H1 (cell line): ENCODE measurements at regions not wholly inside any gene's neighbourhood (a gene's known extent, or its start where the extent isn't known, plus 50 kb on each side); places are given as distances from the start of the nearest gene placed in this dataset.

ENCODE experiments used
- CBX8 ChIP-seq: fragments of 300-800, 300-1000 bp; sonication (generic); IDR thresholded peaks from 2 replicates; pipeline ENCODE4 v1.7.1; 2016; ENCODE audit warnings: low read depth, low read length, borderline replicate concordance
- CREB1 ChIP-seq: IDR thresholded peaks from 2 replicates; pipeline ENCODE4 v1.6.1; 2012; ENCODE audit warnings: inconsistent platforms
- MAFK ChIP-seq: IDR thresholded peaks from 2 replicates; pipeline ENCODE4 v1.6.1; 2012; ENCODE audit warnings: low read depth, mild to moderate bottlenecking, improper control_type of control experiment, low read length
- NRF1 ChIP-seq: IDR thresholded peaks from 2 replicates; pipeline ENCODE4 v1.6.1; 2011; ENCODE audit warnings: mild to moderate bottlenecking, low read depth, low read length, improper control_type of control experiment
- POLR2A ChIP-seq, 2 experiments: IDR thresholded peaks; 1 replicate in 1 of 2; 2 replicates in 1 of 2; pipeline ENCODE4 v1.6.1; 2011; ENCODE audit warnings: low read depth in 2 of 2, low read length in 2 of 2, mild to moderate bottlenecking in 2 of 2; ENCODE audit errors: control extremely low read depth in 1 of 2
- RNF2 ChIP-seq: fragments of 200-900, 300-1000 bp; sonication (generic); IDR thresholded peaks from 2 replicates; pipeline ENCODE4 v1.7.1; 2016; ENCODE audit warnings: borderline replicate concordance, low read depth, mild to moderate bottlenecking, antibody characterized with exemption, low read length; ENCODE audit not compliant: poor library complexity, severe bottlenecking; ENCODE audit errors: missing control alignments
- SP1 ChIP-seq: IDR thresholded peaks from 2 replicates; pipeline ENCODE4 v1.6.1; 2011; ENCODE audit warnings: low read depth, low read length
- TF ChIP-seq, protein P1 (sequence below): fragments of 300-600 bp; sonication (generic); IDR thresholded peaks from 2 replicates; pipeline ENCODE4 v1.7.1; 2012; ENCODE audit warnings: low read length, moderate library complexity, mild to moderate bottlenecking, inconsistent platforms; ENCODE audit not compliant: insufficient replicate concordance

DNA sequence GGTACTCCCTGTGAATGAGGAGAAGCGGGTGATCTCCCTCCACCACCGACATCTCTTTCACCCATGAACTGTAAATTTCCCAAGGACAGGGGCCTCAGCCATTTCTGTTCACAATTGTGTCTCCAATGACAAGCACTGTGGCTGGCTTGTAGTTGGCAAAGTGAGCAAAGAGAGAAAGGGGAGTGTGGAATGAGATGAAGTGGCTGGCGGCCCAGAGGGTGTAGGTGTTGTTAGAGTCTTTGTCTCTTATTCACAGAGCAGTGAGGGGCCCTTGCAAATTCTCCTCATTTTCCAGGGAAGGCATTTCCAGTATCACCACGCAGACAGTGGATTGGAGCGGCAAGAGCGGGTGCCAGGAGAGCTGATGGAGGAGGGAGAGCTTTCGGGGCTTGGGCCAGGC, 411.7 kb upstream of the EEF2KMT start (continued):
- TF ChIP-seq, protein P1, sequence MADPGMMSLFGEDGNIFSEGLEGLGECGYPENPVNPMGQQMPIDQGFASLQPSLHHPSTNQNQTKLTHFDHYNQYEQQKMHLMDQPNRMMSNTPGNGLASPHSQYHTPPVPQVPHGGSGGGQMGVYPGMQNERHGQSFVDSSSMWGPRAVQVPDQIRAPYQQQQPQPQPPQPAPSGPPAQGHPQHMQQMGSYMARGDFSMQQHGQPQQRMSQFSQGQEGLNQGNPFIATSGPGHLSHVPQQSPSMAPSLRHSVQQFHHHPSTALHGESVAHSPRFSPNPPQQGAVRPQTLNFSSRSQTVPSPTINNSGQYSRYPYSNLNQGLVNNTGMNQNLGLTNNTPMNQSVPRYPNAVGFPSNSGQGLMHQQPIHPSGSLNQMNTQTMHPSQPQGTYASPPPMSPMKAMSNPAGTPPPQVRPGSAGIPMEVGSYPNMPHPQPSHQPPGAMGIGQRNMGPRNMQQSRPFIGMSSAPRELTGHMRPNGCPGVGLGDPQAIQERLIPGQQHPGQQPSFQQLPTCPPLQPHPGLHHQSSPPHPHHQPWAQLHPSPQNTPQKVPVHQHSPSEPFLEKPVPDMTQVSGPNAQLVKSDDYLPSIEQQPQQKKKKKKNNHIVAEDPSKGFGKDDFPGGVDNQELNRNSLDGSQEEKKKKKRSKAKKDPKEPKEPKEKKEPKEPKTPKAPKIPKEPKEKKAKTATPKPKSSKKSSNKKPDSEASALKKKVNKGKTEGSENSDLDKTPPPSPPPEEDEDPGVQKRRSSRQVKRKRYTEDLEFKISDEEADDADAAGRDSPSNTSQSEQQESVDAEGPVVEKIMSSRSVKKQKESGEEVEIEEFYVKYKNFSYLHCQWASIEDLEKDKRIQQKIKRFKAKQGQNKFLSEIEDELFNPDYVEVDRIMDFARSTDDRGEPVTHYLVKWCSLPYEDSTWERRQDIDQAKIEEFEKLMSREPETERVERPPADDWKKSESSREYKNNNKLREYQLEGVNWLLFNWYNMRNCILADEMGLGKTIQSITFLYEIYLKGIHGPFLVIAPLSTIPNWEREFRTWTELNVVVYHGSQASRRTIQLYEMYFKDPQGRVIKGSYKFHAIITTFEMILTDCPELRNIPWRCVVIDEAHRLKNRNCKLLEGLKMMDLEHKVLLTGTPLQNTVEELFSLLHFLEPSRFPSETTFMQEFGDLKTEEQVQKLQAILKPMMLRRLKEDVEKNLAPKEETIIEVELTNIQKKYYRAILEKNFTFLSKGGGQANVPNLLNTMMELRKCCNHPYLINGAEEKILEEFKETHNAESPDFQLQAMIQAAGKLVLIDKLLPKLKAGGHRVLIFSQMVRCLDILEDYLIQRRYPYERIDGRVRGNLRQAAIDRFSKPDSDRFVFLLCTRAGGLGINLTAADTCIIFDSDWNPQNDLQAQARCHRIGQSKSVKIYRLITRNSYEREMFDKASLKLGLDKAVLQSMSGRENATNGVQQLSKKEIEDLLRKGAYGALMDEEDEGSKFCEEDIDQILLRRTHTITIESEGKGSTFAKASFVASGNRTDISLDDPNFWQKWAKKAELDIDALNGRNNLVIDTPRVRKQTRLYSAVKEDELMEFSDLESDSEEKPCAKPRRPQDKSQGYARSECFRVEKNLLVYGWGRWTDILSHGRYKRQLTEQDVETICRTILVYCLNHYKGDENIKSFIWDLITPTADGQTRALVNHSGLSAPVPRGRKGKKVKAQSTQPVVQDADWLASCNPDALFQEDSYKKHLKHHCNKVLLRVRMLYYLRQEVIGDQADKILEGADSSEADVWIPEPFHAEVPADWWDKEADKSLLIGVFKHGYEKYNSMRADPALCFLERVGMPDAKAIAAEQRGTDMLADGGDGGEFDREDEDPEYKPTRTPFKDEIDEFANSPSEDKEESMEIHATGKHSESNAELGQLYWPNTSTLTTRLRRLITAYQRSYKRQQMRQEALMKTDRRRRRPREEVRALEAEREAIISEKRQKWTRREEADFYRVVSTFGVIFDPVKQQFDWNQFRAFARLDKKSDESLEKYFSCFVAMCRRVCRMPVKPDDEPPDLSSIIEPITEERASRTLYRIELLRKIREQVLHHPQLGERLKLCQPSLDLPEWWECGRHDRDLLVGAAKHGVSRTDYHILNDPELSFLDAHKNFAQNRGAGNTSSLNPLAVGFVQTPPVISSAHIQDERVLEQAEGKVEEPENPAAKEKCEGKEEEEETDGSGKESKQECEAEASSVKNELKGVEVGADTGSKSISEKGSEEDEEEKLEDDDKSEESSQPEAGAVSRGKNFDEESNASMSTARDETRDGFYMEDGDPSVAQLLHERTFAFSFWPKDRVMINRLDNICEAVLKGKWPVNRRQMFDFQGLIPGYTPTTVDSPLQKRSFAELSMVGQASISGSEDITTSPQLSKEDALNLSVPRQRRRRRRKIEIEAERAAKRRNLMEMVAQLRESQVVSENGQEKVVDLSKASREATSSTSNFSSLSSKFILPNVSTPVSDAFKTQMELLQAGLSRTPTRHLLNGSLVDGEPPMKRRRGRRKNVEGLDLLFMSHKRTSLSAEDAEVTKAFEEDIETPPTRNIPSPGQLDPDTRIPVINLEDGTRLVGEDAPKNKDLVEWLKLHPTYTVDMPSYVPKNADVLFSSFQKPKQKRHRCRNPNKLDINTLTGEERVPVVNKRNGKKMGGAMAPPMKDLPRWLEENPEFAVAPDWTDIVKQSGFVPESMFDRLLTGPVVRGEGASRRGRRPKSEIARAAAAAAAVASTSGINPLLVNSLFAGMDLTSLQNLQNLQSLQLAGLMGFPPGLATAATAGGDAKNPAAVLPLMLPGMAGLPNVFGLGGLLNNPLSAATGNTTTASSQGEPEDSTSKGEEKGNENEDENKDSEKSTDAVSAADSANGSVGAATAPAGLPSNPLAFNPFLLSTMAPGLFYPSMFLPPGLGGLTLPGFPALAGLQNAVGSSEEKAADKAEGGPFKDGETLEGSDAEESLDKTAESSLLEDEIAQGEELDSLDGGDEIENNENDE, result no peak
- TF ChIP-seq MAFK, result no peak
- TF ChIP-seq POLR2A (IDR thresholded peaks at IDR 0.05; ENCODE audit: control extremely low read depth in 1 of 2, low read depth in 2 of 2, low read length in 2 of 2), result no peak
- TF ChIP-seq NRF1, result no peak
- no peak for TF ChIP-seq SP1
- TF ChIP-seq RNF2, result no peak
- no peak for TF ChIP-seq CBX8
- TF ChIP-seq CREB1, result no peak
